Hepatocyte (in vitro differentiated cells): ENCODE measurements at regions not wholly inside any gene's neighbourhood (a gene's known extent, or its start where the extent isn't known, plus 50 kb on each side); places are given as distances from the start of the nearest gene placed in this dataset.

Source experiments
- DNase-seq: peaks from one replicate; pipeline ENCODE4 v3.0.0-alpha.2; 2016; ENCODE audit warnings: low spot score
- H2AFZ ChIP-seq: fragments of 200-600 bp; sonication (generic); 2 replicates; pipeline ENCODE4 v1.6.0; 2016; ENCODE audit warnings: antibody characterized with exemption, mild to moderate bottlenecking
- H3K27ac ChIP-seq: fragments of 200-600 bp; sonication (generic); 2 replicates; pipeline ENCODE4 v1.5.1; 2016; ENCODE audit warnings: mild to moderate bottlenecking
- H3K27me3 ChIP-seq: fragments of 200-600 bp; sonication (generic); 2 replicates; pipeline ENCODE4 v1.6.1; 2016
- H3K36me3 ChIP-seq: fragments of 200-600 bp; sonication (generic); replicated peaks from 2 replicates; pipeline ENCODE4 v1.5.1; 2016; ENCODE audit warnings: low read depth; ENCODE audit not compliant: insufficient read depth
- H3K4me1 ChIP-seq: fragments of 200-600 bp; sonication (generic); 2 replicates; pipeline ENCODE4 v1.5.1; 2016; ENCODE audit warnings: mild to moderate bottlenecking, moderate library complexity; ENCODE audit not compliant: insufficient read depth
- H3K4me2 ChIP-seq: fragments of 200-600 bp; sonication (generic); 2 replicates; pipeline ENCODE4 v1.6.0; 2016
- H3K4me3 ChIP-seq: fragments of 200-600 bp; sonication (generic); 2 replicates; pipeline ENCODE4 v1.5.1; 2016; ENCODE audit warnings: mild to moderate bottlenecking
- H3K79me2 ChIP-seq: fragments of 200-600 bp; sonication (generic); 2 replicates; pipeline ENCODE4 v1.6.0; 2017; ENCODE audit warnings: mild to moderate bottlenecking
- H3K9me2 ChIP-seq: fragments of 200-600 bp; sonication (generic); replicated peaks from 2 replicates; pipeline ENCODE4 v1.6.0; 2017; ENCODE audit warnings: mild to moderate bottlenecking; ENCODE audit not compliant: insufficient read depth
- H3K9me3 ChIP-seq: fragments of 200-600 bp; sonication (generic); 2 replicates; pipeline ENCODE4 v1.5.1; 2016; ENCODE audit warnings: low read depth, mild to moderate bottlenecking
- H4K20me1 ChIP-seq: fragments of 200-600 bp; sonication (generic); 2 replicates; pipeline ENCODE4 v1.6.0; 2016; ENCODE audit warnings: mild to moderate bottlenecking; ENCODE audit not compliant: insufficient read depth, poor library complexity, severe bottlenecking
- EZH2 ChIP-seq: fragments of 200-600 bp; sonication (generic); IDR thresholded peaks from 2 replicates; pipeline ENCODE4 v1.6.1; 2016; ENCODE audit warnings: antibody characterized with exemption, mild to moderate bottlenecking, borderline replicate concordance
- EZH2phosphoT487 ChIP-seq: fragments of 200-600 bp; sonication (generic); IDR thresholded peaks from one replicate; pipeline ENCODE4 v1.6.1; 2018; ENCODE audit warnings: antibody characterized with exemption, mild to moderate bottlenecking, low read depth, moderate library complexity; ENCODE audit not compliant: unreplicated experiment, severe bottlenecking
- WGBS: methylation state at CpG from one replicate; pipeline ENCODE4 v1.1.6; 2016; ENCODE audit warnings: low lambda C conversion rate; ENCODE audit errors: missing lambda C conversion rate; 5-methylcytosine and 5-hydroxymethylcytosine counted together
- TF ChIP-seq, protein P1 (sequence below): fragments of 200-600 bp; sonication (generic); IDR thresholded peaks from 2 replicates; pipeline ENCODE4 v1.5.1; 2016; ENCODE audit warnings: antibody characterized with exemption, mild to moderate bottlenecking; ENCODE audit not compliant: poor library complexity

DNA sequence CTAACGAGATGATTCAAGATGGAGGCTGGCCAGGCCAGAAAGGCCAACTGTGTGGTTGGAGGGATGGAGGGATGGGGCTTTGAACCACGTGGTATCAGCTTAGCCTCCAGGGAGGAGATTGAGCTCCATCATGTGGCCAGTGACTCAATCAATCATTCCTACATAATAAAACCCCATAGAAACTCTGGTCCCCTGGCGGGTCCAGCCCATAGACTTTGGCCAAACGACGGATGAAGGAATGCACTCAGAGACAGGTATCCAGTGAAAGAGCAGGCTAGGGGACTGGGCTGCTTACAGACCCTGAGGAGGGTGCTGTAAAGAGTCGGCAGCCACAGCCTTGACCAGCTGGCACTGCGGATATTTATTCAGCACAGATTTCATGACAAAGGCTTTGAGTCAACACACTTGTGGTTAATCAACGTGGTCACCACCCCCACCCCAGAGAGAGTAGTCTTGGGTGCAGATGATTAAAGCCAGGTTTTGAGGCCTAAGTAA, 308.7 kb upstream of the TNRC6C start:
- Histone ChIP-seq H3K79me2 (no peaks in the 10 kb centered on the region), H3K9me3 (no peaks in the 10 kb centered on the region), H4K20me1 (no peaks in the 10 kb centered on the region), H3K36me3 (no peaks in the 10 kb centered on the region), H2AFZ (no peak overlapping the region), H3K27ac (no peak overlapping the region), H3K9me2 (no peaks in the 10 kb centered on the region), H3K4me2 (no peak overlapping the region), H3K27me3 (peaks cover 11% of the 10 kb centered on the region), H3K4me3 (no peak overlapping the region), H3K4me1 (no peaks in the 10 kb centered on the region)
- WGBS, result 83% methylated on average over 8 of the region's 8 CpGs
- no peak for TF ChIP-seq EZH2
- TF ChIP-seq EZH2phosphoT487, result no peak
- TF ChIP-seq, protein P1, sequence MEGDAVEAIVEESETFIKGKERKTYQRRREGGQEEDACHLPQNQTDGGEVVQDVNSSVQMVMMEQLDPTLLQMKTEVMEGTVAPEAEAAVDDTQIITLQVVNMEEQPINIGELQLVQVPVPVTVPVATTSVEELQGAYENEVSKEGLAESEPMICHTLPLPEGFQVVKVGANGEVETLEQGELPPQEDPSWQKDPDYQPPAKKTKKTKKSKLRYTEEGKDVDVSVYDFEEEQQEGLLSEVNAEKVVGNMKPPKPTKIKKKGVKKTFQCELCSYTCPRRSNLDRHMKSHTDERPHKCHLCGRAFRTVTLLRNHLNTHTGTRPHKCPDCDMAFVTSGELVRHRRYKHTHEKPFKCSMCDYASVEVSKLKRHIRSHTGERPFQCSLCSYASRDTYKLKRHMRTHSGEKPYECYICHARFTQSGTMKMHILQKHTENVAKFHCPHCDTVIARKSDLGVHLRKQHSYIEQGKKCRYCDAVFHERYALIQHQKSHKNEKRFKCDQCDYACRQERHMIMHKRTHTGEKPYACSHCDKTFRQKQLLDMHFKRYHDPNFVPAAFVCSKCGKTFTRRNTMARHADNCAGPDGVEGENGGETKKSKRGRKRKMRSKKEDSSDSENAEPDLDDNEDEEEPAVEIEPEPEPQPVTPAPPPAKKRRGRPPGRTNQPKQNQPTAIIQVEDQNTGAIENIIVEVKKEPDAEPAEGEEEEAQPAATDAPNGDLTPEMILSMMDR, result no peak
- DNase-seq, result no peak

DNA sequence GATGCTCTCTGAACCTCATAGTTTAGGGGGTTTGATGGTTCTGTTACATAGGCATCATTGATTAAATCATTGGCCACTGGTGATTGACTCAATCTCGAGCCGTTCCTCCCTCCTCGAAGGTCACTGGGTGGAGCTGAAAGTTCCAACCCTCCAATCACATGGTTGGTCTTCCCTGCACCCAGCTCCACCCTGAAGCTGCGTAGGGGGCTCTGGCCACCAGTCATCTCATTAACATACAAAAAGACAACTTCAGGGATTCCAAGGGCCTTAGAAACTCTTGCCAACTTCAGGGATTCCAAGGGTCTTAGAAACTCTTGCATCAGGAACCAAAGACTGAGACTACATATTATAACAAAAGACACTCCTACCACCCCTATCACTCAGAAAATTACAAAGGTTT, 306.5 kb upstream of the TNRC6C start:
- Histone ChIP-seq H2AFZ (no peak overlapping the region), H3K4me2 (no peak overlapping the region), H3K4me3 (no peak overlapping the region), H3K27me3 (peaks cover 3% of the 10 kb centered on the region), H3K79me2 (no peaks in the 10 kb centered on the region), H3K9me2 (no peaks in the 10 kb centered on the region), H3K4me1 (no peaks in the 10 kb centered on the region), H3K27ac (no peak overlapping the region), H4K20me1 (no peaks in the 10 kb centered on the region), H3K9me3 (no peaks in the 10 kb centered on the region), H3K36me3 (no peaks in the 10 kb centered on the region)
- no peak for DNase-seq
- TF ChIP-seq, protein P1, result no peak
- WGBS, result 83% methylated on average over 4 of the region's 4 CpGs

DNA sequence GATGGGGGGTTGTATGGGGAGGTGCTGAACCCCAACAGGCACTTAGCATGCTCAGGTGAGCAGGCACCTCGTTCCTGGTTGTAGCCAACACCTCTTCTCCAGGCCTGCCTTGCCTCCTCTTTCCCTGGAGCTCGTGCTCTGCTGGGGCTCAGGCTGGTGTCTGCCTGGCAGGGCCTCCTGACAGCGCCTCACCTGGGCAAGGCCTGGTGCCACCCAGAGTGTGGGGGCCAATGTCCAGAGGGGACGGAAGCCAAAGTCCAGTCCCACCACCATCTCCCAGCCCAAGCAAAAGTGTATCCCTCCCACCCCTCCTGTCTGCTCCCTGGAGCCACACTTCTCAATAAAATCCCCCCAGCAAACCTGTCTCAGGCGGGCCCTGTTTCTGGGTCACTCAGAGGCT, 304.2 kb upstream of the TNRC6C start:
- H3K27ac ChIP-seq, result no peak overlapping the region
- H4K20me1 ChIP-seq, result no peaks in the 10 kb centered on the region
- no peaks in the 10 kb centered on the region for H3K36me3 ChIP-seq
- no peak for TF ChIP-seq EZH2
- no peak for TF ChIP-seq EZH2phosphoT487
- TF ChIP-seq, protein P1, result no peak
- no peak overlapping the region for H2AFZ ChIP-seq
- H3K4me3 ChIP-seq, result no peak overlapping the region
- peaks cover 3% of the 10 kb centered on the region for H3K27me3 ChIP-seq
- no peaks in the 10 kb centered on the region for H3K4me1 ChIP-seq
- 92% methylated on average over 5 of the region's 5 CpGs for whole genome bisulfite sequencing
- H3K9me2 ChIP-seq, result no peaks in the 10 kb centered on the region
- no peak overlapping the region for H3K4me2 ChIP-seq
- H3K79me2 ChIP-seq, result no peaks in the 10 kb centered on the region
- DNase-seq, result no peak
- no peaks in the 10 kb centered on the region for H3K9me3 ChIP-seq

DNA sequence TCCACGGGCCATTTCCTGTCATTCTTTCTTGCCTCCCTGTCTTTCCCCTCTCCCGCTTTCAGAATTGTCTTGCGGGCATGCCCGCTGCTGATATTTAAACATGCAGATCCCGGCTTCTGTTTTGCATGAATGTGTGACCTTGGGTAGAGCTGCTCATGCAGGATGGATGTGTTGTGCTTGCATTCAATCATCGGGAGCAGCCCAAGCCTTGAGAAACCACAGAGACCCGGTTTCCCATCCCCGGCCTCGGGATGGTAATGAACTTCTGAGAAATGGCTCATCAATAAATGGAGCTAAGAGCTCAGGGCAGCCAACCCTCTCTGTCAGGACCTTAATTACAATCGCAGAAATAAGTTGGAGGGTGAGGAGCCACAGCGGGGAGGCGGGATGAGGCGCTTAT, 303.7 kb upstream of the TNRC6C start:
- no peak for DNase-seq
- Histone ChIP-seq H3K4me1 (no peaks in the 10 kb centered on the region), H3K9me2 (no peaks in the 10 kb centered on the region), H2AFZ (no peak overlapping the region), H4K20me1 (no peaks in the 10 kb centered on the region), H3K79me2 (no peaks in the 10 kb centered on the region), H3K36me3 (no peaks in the 10 kb centered on the region), H3K9me3 (no peaks in the 10 kb centered on the region), H3K4me2 (no peak overlapping the region), H3K4me3 (no peak overlapping the region), H3K27me3 (peaks cover 3% of the 10 kb centered on the region), H3K27ac (no peak overlapping the region)
- WGBS, result 59% methylated on average over 13 of the region's 13 CpGs
- TF ChIP-seq EZH2phosphoT487 (no peak), EZH2 (no peak)
- TF ChIP-seq, protein P1, result no peak
